ENCODE measurements at regions not wholly inside any gene's neighbourhood (a gene's known extent, or its start where the extent isn't known, plus 50 kb on each side); places are given as distances from the start of the nearest gene placed in this dataset.

DNA sequence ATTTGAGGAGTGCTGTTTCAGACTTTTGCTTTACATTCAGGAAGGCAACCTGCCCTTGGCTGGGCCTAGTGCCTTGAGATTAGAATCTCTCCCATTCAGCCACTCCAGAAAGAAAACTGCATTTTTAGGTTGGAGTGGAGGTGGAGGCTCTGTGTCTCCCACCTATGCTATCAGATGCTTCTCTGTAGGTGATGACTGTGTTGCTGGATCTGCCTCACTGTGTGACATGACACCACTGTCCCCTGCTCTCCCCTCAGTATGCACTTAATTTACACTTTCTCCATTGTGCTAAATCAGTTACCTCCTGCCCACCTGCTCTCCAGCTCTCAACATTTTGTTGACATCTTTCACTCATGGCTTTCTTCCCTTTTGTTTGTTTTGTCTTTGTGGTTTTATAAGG lies 265.8 kb downstream of the TENT4A start:
- TF ChIP-seq POLR2AphosphoS5 (IDR thresholded peaks at IDR 0.05; ENCODE audit: low read depth, low read length), result no peak
- TF ChIP-seq, protein P1, sequence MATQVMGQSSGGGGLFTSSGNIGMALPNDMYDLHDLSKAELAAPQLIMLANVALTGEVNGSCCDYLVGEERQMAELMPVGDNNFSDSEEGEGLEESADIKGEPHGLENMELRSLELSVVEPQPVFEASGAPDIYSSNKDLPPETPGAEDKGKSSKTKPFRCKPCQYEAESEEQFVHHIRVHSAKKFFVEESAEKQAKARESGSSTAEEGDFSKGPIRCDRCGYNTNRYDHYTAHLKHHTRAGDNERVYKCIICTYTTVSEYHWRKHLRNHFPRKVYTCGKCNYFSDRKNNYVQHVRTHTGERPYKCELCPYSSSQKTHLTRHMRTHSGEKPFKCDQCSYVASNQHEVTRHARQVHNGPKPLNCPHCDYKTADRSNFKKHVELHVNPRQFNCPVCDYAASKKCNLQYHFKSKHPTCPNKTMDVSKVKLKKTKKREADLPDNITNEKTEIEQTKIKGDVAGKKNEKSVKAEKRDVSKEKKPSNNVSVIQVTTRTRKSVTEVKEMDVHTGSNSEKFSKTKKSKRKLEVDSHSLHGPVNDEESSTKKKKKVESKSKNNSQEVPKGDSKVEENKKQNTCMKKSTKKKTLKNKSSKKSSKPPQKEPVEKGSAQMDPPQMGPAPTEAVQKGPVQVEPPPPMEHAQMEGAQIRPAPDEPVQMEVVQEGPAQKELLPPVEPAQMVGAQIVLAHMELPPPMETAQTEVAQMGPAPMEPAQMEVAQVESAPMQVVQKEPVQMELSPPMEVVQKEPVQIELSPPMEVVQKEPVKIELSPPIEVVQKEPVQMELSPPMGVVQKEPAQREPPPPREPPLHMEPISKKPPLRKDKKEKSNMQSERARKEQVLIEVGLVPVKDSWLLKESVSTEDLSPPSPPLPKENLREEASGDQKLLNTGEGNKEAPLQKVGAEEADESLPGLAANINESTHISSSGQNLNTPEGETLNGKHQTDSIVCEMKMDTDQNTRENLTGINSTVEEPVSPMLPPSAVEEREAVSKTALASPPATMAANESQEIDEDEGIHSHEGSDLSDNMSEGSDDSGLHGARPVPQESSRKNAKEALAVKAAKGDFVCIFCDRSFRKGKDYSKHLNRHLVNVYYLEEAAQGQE (IDR thresholded peaks at IDR 0.05; ENCODE audit: insufficient read depth in 1 of 2, low read depth in 2 of 2, low read length in 2 of 2), result no peak
